ENCODE measurements at regions not wholly inside any gene's neighbourhood (a gene's known extent, or its start where the extent isn't known, plus 50 kb on each side); places are given as distances from the start of the nearest gene placed in this dataset.

DNA sequence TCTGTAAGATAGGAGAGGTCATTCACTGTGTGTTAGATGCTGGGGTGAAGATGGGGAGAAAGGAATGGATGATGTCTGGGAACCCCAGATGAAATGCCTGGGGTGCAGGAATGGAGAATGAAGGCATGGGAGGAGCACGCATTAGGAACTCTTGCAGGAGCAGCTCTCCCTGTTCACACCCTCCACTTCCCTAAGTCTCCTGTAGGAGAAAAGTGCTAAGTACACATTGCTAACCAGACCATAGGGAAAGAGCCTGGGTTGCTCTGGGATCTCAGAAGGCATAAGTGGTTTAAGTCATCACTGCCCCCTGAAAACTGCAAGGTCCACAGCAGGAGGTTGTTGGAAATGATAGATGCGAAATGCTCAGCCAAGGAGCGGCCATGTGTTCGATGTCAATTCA is 163.1 kb downstream of the SEC61B start:
- TF ChIP-seq, protein P1, sequence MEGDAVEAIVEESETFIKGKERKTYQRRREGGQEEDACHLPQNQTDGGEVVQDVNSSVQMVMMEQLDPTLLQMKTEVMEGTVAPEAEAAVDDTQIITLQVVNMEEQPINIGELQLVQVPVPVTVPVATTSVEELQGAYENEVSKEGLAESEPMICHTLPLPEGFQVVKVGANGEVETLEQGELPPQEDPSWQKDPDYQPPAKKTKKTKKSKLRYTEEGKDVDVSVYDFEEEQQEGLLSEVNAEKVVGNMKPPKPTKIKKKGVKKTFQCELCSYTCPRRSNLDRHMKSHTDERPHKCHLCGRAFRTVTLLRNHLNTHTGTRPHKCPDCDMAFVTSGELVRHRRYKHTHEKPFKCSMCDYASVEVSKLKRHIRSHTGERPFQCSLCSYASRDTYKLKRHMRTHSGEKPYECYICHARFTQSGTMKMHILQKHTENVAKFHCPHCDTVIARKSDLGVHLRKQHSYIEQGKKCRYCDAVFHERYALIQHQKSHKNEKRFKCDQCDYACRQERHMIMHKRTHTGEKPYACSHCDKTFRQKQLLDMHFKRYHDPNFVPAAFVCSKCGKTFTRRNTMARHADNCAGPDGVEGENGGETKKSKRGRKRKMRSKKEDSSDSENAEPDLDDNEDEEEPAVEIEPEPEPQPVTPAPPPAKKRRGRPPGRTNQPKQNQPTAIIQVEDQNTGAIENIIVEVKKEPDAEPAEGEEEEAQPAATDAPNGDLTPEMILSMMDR (conservative IDR thresholded peaks at IDR 0.05; ENCODE audit: low read length), result no peak
- no peak for TF ChIP-seq EZH2phosphoT487 (IDR thresholded peaks at IDR 0.05; ENCODE audit: borderline replicate concordance, low read depth, low read length)
